AML-193 (cell line): ENCODE measurements at regions not wholly inside any gene's neighbourhood (a gene's known extent, or its start where the extent isn't known, plus 50 kb on each side); places are given as distances from the start of the nearest gene placed in this dataset.

ENCODE experiments used
- DNase-seq, 2 experiments: peaks; one replicate each; lab custom pipeline; 2025; lab: John Stamatoyannopoulos, UW

- no peak for DNase-seq
Observed at GRCh38 chr12:61780435-61780834, 479.8 kb upstream of the USP15 start.

- DNase-seq: no peak
Observed at GRCh38 chr12:61781021-61781581, 479.1 kb upstream of the USP15 start.

GRCh38 chr12:61796846-61797245, 463.4 kb upstream of the USP15 start:
- DNase-seq: no peak

GRCh38 chr12:61797266-61797665, 462.9 kb upstream of the USP15 start:
- DNase-seq: no peak

GRCh38 chr12:61798778-61799177, 461.4 kb upstream of the USP15 start:
- DNase-seq: no peak

DNA sequence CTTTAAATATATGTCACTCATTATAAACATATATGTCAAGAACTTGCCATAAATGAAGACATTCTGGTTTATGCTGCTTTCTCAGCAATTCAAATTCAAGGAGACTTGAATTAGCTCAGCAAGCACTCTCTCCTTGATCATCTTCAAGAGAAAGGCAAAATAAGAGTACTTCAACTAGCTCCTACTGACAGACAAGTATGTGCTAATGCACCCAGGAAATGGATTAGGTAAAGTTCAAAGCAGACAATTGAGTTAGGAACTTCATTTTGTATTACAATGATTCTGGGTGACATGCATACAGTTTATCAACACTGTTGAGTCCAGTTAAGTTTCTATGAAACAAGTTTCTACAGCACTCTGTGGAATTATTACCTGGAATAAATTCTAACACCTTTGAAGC, 455.9 kb upstream of the USP15 start:
- DNase-seq: no peak

DNA sequence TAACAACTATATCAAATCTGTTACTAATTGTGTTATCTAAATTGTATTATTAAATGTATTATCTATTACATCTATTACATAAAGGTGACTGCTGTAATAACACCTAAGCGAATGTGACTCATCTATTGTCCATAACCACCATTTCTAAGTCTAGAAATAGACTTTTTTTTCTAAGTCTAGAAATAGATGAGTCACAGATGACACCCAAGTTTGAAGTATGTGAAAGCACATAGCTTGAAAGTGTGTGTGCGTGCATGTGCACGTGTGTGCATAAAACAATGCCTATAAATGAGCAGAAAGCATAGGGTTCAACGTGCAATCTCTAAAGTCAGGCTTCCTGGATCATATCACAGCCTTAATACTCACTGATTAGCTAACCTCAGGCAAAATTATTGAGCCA, 451.3 kb upstream of the USP15 start:
- DNase-seq: no peak

GRCh38 chr12:61810486-61810885, 449.7 kb upstream of the USP15 start:
- DNase-seq: no peak

- peak in 1 of 2 experiments; percentile 21 for DNase-seq
Observed at GRCh38 chr12:61821381-61821780, 438.8 kb upstream of the USP15 start.

DNA sequence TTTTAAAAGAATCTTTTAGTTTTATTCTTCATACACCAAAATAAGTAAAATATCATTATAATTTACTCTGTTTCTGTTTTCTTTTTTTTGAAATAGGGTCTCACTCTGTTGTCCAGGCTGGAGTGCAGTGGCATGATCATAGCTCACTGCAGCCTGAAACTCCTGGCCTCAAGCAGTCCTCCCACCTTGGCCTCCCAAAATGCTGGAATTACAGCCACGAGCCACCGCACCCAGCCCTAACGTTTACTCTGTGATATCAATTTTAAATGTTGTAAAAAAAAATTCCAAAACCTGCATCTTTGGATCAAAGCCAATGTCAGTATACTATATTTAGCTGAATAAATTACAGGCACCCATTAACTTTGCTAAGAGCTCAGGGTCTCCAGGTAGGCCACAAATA, 437.1 kb upstream of the USP15 start:
- no peak for DNase-seq

DNA sequence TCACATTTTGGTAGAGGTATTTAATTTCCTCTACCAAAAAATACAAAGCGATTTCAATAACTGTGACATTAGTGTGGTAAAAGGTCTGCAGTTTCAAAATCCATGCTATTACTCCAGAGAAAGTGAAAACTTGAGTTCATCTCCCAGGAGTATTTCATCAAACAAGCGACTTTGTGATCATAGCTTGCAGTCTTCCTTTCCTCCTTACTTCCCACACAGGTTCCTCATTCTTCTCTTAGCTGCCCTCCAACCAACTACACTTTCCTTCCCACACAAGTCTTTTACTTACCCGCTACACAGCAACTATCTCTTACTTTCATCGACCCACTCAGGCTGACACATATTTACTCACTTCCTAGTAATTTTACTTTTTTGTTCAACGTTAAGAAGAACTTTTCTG, 413.4 kb upstream of the USP15 start:
- no peak for DNase-seq

- no peak for DNase-seq
Observed at GRCh38 chr12:61848893-61849292, 411.3 kb upstream of the USP15 start.

DNA sequence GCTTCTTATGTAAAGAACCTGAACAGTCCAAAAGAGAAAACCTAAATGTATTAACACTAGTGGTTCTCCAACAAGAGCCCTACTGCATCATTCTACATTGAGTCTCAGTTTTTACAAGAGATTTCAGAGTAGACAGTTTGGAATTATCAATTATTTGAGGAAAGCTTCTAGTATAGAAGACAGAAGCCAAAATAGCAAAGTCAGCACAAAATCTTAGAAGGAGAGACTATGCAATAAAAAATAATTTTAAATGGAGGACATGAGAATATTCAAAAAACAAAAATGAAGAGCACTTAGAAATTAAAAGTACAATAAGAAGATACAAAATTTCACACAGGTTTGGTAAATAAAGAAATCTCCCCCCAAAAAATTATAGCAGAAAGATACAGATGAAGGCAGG, 406.3 kb upstream of the USP15 start:
- no peak for DNase-seq

DNA sequence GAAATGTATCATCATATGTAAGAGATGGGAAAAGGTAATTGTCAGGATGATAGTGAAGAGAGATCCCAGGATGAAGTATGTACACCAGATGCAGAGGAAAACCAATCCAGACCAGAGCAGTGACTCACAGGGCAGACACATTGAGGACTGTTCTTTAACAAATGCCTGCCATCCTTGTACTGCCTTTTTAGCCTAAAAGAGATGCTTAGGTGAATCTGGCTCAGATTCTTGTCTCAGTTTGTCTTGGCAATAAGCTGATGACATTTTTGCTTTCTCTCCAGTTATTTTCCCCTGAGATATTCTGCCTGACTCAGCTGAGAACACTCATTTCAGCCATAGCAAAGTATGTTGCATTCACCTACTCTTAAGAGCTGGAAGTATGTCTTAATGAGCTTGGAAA, 405.3 kb upstream of the USP15 start:
- no peak for DNase-seq

DNA sequence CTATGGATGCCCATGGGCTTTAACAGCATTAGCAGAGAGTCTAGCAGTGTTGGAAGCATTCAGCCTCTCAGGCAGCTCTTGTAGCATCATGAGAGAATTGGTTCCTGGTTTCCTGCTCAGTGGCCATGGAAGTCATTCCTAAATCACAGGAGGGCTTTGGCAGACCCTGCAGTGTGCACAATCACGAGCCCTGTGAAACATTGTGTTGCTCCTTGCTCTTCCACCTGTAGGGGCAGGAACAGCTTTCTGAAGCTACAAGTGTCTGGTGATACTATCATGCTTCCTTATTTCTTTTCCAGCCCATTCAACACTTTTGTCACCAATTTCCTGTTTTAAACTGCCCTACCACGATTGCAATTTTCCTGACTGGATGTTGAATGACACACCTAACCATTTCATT, 402.2 kb upstream of the USP15 start:
- peak in 1 of 2 experiments; percentile 3 for DNase-seq

DNA sequence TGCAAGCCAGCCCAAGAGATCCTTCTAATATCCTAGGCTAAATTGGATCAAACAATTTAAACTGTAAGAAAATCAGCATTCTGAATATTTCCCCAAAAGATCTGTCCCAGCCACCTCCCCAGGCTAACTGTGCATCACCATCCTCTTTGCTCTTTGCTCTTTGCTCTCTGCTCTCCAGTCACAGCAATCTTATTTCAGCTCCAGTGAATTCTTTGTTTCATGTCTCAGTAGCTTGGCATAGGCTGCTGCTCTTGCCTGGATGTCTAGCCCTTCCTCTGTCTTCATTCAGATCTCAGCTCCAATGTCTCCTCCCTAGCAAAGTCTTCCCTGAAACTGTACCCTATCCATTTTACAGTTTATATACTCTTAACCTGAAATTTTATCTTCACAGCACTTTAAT, 399.8 kb upstream of the USP15 start:
- no peak for DNase-seq

DNA sequence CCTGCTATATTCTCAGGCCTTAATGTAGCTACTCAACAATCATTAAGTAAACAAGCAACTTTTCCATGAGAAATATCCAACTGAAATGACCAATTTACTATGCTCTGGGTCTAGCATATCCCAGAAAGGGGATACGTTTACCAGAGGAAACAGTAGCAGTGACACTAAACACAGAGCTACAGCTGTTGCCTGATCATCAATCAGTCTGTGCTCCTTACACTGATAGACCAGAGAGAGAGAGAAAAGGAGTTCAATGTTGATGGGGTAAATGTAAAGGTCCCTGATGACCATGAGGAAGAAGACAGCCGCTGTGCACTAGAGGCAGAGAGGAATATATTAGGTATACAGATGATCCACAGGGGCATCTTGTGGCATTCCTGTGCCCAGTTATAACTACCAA, 397.2 kb upstream of the USP15 start:
- no peak for DNase-seq

GRCh38 chr12:61863811-61864210, 396.4 kb upstream of the USP15 start:
- no peak for DNase-seq

- DNase-seq: no peak
Observed at GRCh38 chr12:61869796-61870195, 390.4 kb upstream of the USP15 start.

GRCh38 chr12:61870658-61871484, 389.3 kb upstream of the USP15 start:
- DNase-seq: peak; percentile 61 to 69

- peak; percentile 19 for DNase-seq
Observed at GRCh38 chr12:61871485-61871810, 388.8 kb upstream of the USP15 start.

DNA sequence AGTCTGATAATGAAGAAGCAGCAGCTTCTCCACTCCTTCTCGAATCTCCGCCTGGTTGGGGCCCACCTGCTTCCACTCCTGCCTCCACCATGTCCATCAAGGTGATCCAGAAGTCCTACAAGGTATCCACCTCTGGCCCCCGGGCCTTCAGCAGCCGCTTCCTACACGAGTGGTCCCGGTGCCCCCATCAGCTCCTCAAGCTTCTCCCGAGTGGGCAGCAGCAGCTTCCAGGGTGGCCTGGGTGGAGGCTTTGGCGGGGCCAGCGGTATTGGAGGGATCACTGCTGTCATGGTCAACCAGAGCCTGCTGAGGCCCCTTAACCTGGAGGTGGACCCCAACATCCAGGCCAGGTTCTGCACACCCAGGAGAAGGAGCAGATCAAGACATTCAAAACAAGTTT, 381.0 kb upstream of the USP15 start:
- no peak for DNase-seq

DNA sequence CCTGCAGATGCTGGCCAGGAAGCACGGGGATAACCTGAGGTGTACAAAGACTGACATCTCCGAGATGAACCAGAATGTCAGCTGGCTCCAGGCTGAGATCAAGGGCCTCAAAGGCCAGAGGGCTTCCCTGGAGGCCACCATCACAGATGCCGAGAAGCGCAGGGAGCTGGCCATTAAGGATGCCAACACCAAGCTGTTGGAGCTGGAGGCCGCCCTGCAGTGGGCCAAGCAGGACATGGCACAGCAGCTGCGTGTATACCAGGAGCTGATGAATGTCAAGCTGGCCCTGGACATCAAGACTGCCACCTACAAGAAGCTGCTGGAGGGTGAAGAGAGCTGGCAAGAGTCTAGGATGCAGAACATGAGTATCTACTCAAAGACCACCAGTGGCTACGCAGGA, 380.0 kb upstream of the USP15 start:
- no peak for DNase-seq

DNA sequence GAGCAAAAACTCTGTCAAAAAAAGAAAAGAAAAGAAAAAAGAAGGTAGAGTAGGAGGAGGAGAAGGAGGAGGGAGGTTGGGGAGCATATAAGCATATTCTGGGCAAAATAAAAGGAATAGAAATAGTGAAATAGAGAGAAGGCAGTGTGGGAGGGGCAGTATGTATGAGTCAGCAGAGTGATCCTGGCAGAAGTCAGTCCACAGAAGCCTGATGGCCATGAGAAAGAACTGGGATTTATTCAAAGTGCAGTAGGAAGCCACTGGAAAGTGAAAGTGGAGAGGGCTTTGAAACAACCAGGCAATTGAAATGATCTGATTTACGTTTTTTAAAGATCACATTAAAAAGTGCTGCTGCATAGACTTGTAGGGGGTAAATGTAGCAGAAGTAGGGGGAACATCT, 368.6 kb upstream of the USP15 start:
- no peak for DNase-seq
